Hematopoietic multipotent progenitor cell (in vitro differentiated cells): ENCODE measurements at regions not wholly inside any gene's neighbourhood (a gene's known extent, or its start where the extent isn't known, plus 50 kb on each side); places are given as distances from the start of the nearest gene placed in this dataset.

Source experiments
- DNase-seq, 3 donors: peaks; one replicate each; pipeline ENCODE4 v3.0.0-alpha.2; 2011 to 2015; ENCODE audit warnings: low read depth in 2 of 3, low spot score in 2 of 3

GRCh38 chr21:27713154-27714109, 746.5 kb upstream of the ADAMTS5 start:
- DNase-seq: peak in 1 of 3 donors; percentile 49

- DNase-seq: no peak
Measured at GRCh38 chr21:27704567-27705166, 737.8 kb upstream of the ADAMTS5 start.

GRCh38 chr21:27703791-27704190, 736.9 kb upstream of the ADAMTS5 start:
- no peak for DNase-seq

GRCh38 chr21:27700974-27701614, 734.2 kb upstream of the ADAMTS5 start:
- DNase-seq: peak in 2 of 3 donors; percentile 75 to 92

- no peak for DNase-seq
Measured at GRCh38 chr21:27695246-27695645, 728.4 kb upstream of the ADAMTS5 start.

GRCh38 chr21:27694667-27695066, 727.8 kb upstream of the ADAMTS5 start:
- DNase-seq: no peak

GRCh38 chr21:27693376-27693775, 726.5 kb upstream of the ADAMTS5 start:
- no peak for DNase-seq

GRCh38 chr21:27691516-27691915, 724.6 kb upstream of the ADAMTS5 start:
- no peak for DNase-seq

GRCh38 chr21:27691006-27691405, 724.1 kb upstream of the ADAMTS5 start:
- DNase-seq: no peak

- DNase-seq: no peak
Measured at GRCh38 chr21:27690426-27690825, 723.5 kb upstream of the ADAMTS5 start.

GRCh38 chr21:27688773-27689172, 721.9 kb upstream of the ADAMTS5 start:
- no peak for DNase-seq

GRCh38 chr21:27683292-27683691, 716.4 kb upstream of the ADAMTS5 start:
- DNase-seq: no peak

- no peak for DNase-seq
Measured at GRCh38 chr21:27681841-27682240, 715.0 kb upstream of the ADAMTS5 start.

GRCh38 chr21:27681038-27681437, 714.1 kb upstream of the ADAMTS5 start:
- DNase-seq: no peak

- no peak for DNase-seq
Measured at GRCh38 chr21:27680181-27680580, 713.3 kb upstream of the ADAMTS5 start.

- no peak for DNase-seq
Measured at GRCh38 chr21:27678511-27678910, 711.6 kb upstream of the ADAMTS5 start.

GRCh38 chr21:27677546-27677945, 710.7 kb upstream of the ADAMTS5 start:
- DNase-seq: no peak

- no peak for DNase-seq
Measured at GRCh38 chr21:27675306-27675705, 708.4 kb upstream of the ADAMTS5 start.

GRCh38 chr21:27674041-27674615, 707.2 kb upstream of the ADAMTS5 start:
- no peak for DNase-seq

- DNase-seq: no peak
Measured at GRCh38 chr21:27673581-27673980, 706.7 kb upstream of the ADAMTS5 start.

GRCh38 chr21:27671207-27671606, 704.3 kb upstream of the ADAMTS5 start:
- DNase-seq: no peak
